Naive thymus-derived CD8-positive, alpha-beta T cell (primary cell): ENCODE measurements at regions not wholly inside any gene's neighbourhood (a gene's known extent, or its start where the extent isn't known, plus 50 kb on each side); places are given as distances from the start of the nearest gene placed in this dataset.

Experiments
- ATAC-seq, 2 donors: fragments of 150-1000 bp; cut with Tn5 transposase in 1 of 2; sonication (Bioruptor Pico), chemical (Tn5 transposase) in 1 of 2; 1 replicate in 1 of 2; 2 replicates in 1 of 2; pipeline ENCODE4 v1.10.0; 2021; ENCODE audit warnings: mild to moderate bottlenecking in 2 of 2, moderate library complexity in 2 of 2
- POLR2A ChIA-PET: fragments of 350-600 bp; sonication (Branson Sonifier 250); formaldehyde crosslinking; loops from one replicate; lab custom pipeline; 2021; ENCODE audit warnings: antibody characterized with exemption; lab: Charles Lee
- DNase-seq, 10 donors: peaks; one replicate each; pipeline versions ENCODE4 v3.0.0 to v3.0.0-alpha.2; 2020 to 2022
- H3K27ac Mint-ChIP-seq, 10 donors: one replicate each; pipeline ENCODE4 v1.8.0; 2020 to 2022; ENCODE audit warnings: mild to moderate bottlenecking in 10 of 10, mixed read lengths in 10 of 10, moderate library complexity in 4 of 10, inconsistent platforms in 1 of 10
- H3K27me3 Mint-ChIP-seq, 5 donors: one replicate each; pipeline ENCODE4 v1.8.0; 2021 to 2022; ENCODE audit warnings: mixed read lengths in 5 of 5
- H3K36me3 Mint-ChIP-seq, 3 donors: one replicate each; pipeline ENCODE4 v1.8.0; 2020 to 2022; ENCODE audit warnings: mixed read lengths in 3 of 3, mild to moderate bottlenecking in 2 of 3, inconsistent platforms in 1 of 3
- H3K4me1 Mint-ChIP-seq, 4 donors: one replicate each; pipeline ENCODE4 v1.8.0; 2021 to 2022; ENCODE audit warnings: mixed read lengths in 4 of 4
- H3K4me3 Mint-ChIP-seq, 10 donors: one replicate each; pipeline ENCODE4 v1.8.0; 2020 to 2022; ENCODE audit warnings: mild to moderate bottlenecking in 10 of 10, mixed read lengths in 10 of 10, moderate library complexity in 6 of 10, inconsistent platforms in 1 of 10
- H3K9me3 Mint-ChIP-seq, 9 donors: one replicate each; pipeline ENCODE4 v1.8.0; 2020 to 2022; ENCODE audit warnings: mixed read lengths in 9 of 9, mild to moderate bottlenecking in 3 of 9, inconsistent platforms in 1 of 9, moderate library complexity in 1 of 9

- DNase-seq, result no peak
- H3K27ac Mint-ChIP-seq, result no peak overlapping the region
- POLR2A ChIA-PET, result no interaction called here
These were observed 1126.4 kb upstream of the FLRT2 start for GRCh38 chr14:84403585-84403984.

GRCh38 chr14:84404246-84404645, 1125.7 kb upstream of the FLRT2 start:
- no peak for ATAC-seq
- POLR2A ChIA-PET, result no interaction called here
- no peak for DNase-seq

More at GRCh38 chr14:84403585-84403984, 1126.4 kb upstream of the FLRT2 start:
- Mint-ChIP-seq H3K27me3 (no peaks in the 10 kb centered on the region), H3K4me3 (no peak overlapping the region), H3K4me1 (no peaks in the 10 kb centered on the region), H3K9me3 (peaks cover 0 to 43% (median 7%) of the 10 kb centered on the region in 9 donors), H3K36me3 (no peaks in the 10 kb centered on the region)
- no peak for ATAC-seq

DNA sequence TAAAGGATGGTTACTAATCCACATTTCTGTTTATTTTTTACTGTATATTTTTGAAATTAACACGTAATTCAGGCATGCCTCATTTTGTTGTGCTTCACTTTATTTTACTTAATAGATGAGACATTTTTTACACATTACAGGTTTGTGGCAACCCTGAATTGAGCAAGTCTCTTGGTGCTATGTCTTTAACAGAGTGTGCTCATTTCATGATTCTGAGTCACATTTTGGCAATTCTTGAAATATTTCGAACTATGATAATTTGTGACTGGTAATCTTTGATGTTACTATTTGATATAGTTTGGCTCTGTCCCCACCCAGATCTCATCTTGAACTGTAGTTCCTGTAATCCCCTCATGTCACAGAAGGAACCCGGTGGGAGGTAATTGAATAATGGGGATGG, 1120.5 kb upstream of the FLRT2 start:
- Mint-ChIP-seq H3K27me3 (no peaks in the 10 kb centered on the region), H3K9me3 (peaks cover 10 to 58% (median 20%) of the 10 kb centered on the region in 9 donors), H3K27ac (no peak overlapping the region), H3K4me1 (no peaks in the 10 kb centered on the region), H3K4me3 (no peak overlapping the region), H3K36me3 (peaks cover 0 to 2% (median 0%) of the 10 kb centered on the region in 3 donors)
- POLR2A ChIA-PET, result no interaction called here
- ATAC-seq, result no peak
- no peak for DNase-seq

More at GRCh38 chr14:84404246-84404645, 1125.7 kb upstream of the FLRT2 start:
- Mint-ChIP-seq H3K4me3 (no peak overlapping the region), H3K9me3 (peaks cover 0 to 41% (median 7%) of the 10 kb centered on the region in 9 donors), H3K4me1 (no peaks in the 10 kb centered on the region), H3K27ac (no peak overlapping the region), H3K27me3 (no peaks in the 10 kb centered on the region), H3K36me3 (no peaks in the 10 kb centered on the region)

DNA sequence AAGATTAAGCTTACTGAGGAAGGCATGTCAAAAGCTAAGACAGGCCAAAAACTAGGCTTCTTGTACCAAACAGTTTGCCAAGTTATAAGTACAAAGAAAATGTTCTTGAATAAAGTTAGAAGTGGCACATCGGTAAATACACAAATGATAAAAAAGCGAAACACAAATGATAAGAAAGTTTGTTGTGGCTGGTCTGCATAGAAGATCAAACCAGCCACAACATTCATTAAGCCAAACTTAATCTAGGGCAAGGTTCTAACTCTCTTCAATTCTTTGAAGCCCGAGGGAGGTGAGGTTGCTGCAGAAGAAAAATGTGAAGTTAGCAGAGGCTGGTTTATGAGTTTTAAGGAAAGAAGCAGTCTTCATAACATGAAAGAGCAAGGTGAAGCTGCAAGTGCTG, 1119.6 kb upstream of the FLRT2 start:
- ATAC-seq (no peak), DNase-seq (no peak)
- Mint-ChIP-seq H3K4me3 (no peak overlapping the region), H3K9me3 (peaks cover 11 to 49% (median 18%) of the 10 kb centered on the region in 9 donors), H3K27me3 (no peaks in the 10 kb centered on the region), H3K36me3 (peaks cover 0 to 2% (median 0%) of the 10 kb centered on the region in 3 donors), H3K27ac (no peak overlapping the region), H3K4me1 (no peaks in the 10 kb centered on the region)
- POLR2A ChIA-PET, result no interaction called here

GRCh38 chr14:84420221-84420620, 1109.7 kb upstream of the FLRT2 start:
- Mint-ChIP-seq H3K36me3 (peaks cover 0 to 6% (median 0%) of the 10 kb centered on the region in 3 donors), H3K4me3 (no peak overlapping the region), H3K27ac (no peak overlapping the region), H3K4me1 (no peaks in the 10 kb centered on the region), H3K9me3 (peaks cover 6 to 37% (median 15%) of the 10 kb centered on the region in 9 donors), H3K27me3 (no peaks in the 10 kb centered on the region)
- DNase-seq, result no peak
- POLR2A ChIA-PET, result no interaction called here
- ATAC-seq, result no peak

GRCh38 chr14:84421621-84422020, 1108.3 kb upstream of the FLRT2 start:
- no peak for ATAC-seq
- Mint-ChIP-seq H3K9me3 (peaks cover 2 to 28% (median 13%) of the 10 kb centered on the region in 9 donors), H3K4me1 (no peaks in the 10 kb centered on the region), H3K27ac (no peak overlapping the region), H3K27me3 (no peaks in the 10 kb centered on the region), H3K36me3 (peaks cover 0 to 6% (median 0%) of the 10 kb centered on the region in 3 donors), H3K4me3 (no peak overlapping the region)
- POLR2A ChIA-PET, result no interaction called here
- no peak for DNase-seq

DNA sequence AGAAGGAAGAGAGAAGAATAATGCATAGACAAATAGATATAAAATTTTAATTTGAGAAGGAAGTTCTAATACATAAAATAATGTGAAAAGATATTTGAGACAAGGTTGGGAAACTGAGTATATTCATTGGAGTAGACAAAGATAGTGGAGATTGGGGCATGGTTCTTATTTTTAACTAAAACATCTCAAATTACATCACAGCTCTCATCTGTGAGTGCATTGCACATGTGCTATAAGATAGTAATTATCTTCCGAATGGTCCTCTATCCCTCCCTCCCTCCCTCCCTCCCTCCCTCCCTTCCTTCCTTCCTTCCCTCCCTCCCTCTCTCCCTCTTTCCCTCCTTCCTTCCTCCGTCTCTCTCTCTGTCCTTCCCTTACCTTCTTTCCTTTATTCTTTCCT, 1104.0 kb upstream of the FLRT2 start:
- Mint-ChIP-seq H3K9me3 (peaks cover 0 to 10% (median 0%) of the 10 kb centered on the region in 9 donors), H3K27me3 (no peaks in the 10 kb centered on the region), H3K4me1 (no peaks in the 10 kb centered on the region), H3K27ac (peak overlapping the region in 1 of 10 donors; percentile 33), H3K4me3 (no peak overlapping the region), H3K36me3 (no peaks in the 10 kb centered on the region)
- POLR2A ChIA-PET, result no interaction called here
- DNase-seq (no peak), ATAC-seq (no peak)

- no peak overlapping the region for H3K27ac Mint-ChIP-seq
- ATAC-seq (no peak), DNase-seq (no peak)
- peaks cover 0 to 13% (median 7%) of the 10 kb centered on the region in 9 donors for H3K9me3 Mint-ChIP-seq
- POLR2A ChIA-PET, result no interaction called here
- no peaks in the 10 kb centered on the region for H3K27me3 Mint-ChIP-seq
- no peak overlapping the region for H3K4me3 Mint-ChIP-seq
- H3K4me1 Mint-ChIP-seq, result no peaks in the 10 kb centered on the region
- H3K36me3 Mint-ChIP-seq, result no peaks in the 10 kb centered on the region
These were observed 1097.3 kb upstream of the FLRT2 start for GRCh38 chr14:84432676-84433075.

DNA sequence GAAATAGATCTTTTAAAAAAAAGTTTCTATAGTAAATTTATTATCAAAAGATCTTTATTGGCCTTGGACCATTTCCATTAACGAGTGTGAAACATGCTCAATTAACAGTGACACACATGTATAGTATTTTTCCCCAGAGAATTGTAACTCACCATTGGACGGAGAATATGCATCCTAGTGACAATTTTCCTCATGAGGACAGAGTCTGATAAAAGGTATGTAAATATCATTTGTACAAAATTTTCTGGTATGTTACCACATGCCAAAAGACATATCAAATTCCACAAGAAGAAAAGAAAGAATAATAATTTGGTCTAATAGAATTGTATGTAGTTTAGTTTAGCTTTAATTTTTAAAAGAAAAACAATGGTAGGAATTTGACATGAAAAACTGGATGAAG, 1096.0 kb upstream of the FLRT2 start:
- Mint-ChIP-seq H3K4me3 (no peak overlapping the region), H3K27ac (no peak overlapping the region), H3K9me3 (peaks cover 0 to 13% (median 7%) of the 10 kb centered on the region in 9 donors), H3K4me1 (no peaks in the 10 kb centered on the region), H3K27me3 (no peaks in the 10 kb centered on the region), H3K36me3 (no peaks in the 10 kb centered on the region)
- POLR2A ChIA-PET, result no interaction called here
- ATAC-seq, result no peak
- DNase-seq, result no peak

GRCh38 chr14:84435820-84436324, 1094.1 kb upstream of the FLRT2 start:
- no peak for ATAC-seq
- POLR2A ChIA-PET, result no interaction called here
- DNase-seq, result no peak
- Mint-ChIP-seq H3K4me3 (no peak overlapping the region), H3K9me3 (peaks cover 0 to 23% (median 6%) of the 10 kb centered on the region in 9 donors), H3K36me3 (no peaks in the 10 kb centered on the region), H3K27me3 (no peaks in the 10 kb centered on the region), H3K4me1 (no peaks in the 10 kb centered on the region), H3K27ac (peak overlapping the region in 1 of 10 donors; percentile 48)

GRCh38 chr14:84436528-84436927, 1093.4 kb upstream of the FLRT2 start:
- POLR2A ChIA-PET, result no interaction called here
- Mint-ChIP-seq H3K27me3 (no peaks in the 10 kb centered on the region), H3K4me3 (no peak overlapping the region), H3K4me1 (no peaks in the 10 kb centered on the region), H3K9me3 (peaks cover 0 to 24% (median 6%) of the 10 kb centered on the region in 9 donors), H3K36me3 (no peaks in the 10 kb centered on the region), H3K27ac (no peak overlapping the region)
- DNase-seq (no peak), ATAC-seq (no peak)

DNA sequence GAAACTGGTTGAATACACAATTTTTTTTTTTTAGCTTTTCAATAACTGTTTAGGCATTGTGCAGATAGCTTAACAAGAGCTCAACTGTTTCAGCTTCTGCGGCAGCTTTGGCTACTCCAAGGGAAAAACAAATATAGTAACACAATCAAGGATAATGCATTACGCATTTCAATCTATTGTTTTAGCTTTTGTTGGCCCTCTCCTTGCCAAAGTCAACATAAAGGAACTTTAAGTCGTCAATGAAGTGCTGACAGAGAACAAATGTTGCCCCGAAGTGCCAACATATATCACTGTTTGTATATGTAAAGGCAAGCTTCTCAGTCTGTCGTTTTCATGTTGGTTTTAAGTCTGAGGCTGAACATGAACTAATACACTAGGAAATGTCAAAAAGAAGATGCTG, 1087.4 kb upstream of the FLRT2 start:
- H3K9me3 Mint-ChIP-seq, result peaks cover 0 to 22% (median 6%) of the 10 kb centered on the region in 9 donors
- no peak overlapping the region for H3K4me3 Mint-ChIP-seq
- no peaks in the 10 kb centered on the region for H3K27me3 Mint-ChIP-seq
- DNase-seq (no peak), ATAC-seq (no peak)
- no peak overlapping the region for H3K27ac Mint-ChIP-seq
- POLR2A ChIA-PET, result no interaction called here
- no peaks in the 10 kb centered on the region for H3K36me3 Mint-ChIP-seq
- no peaks in the 10 kb centered on the region for H3K4me1 Mint-ChIP-seq

DNA sequence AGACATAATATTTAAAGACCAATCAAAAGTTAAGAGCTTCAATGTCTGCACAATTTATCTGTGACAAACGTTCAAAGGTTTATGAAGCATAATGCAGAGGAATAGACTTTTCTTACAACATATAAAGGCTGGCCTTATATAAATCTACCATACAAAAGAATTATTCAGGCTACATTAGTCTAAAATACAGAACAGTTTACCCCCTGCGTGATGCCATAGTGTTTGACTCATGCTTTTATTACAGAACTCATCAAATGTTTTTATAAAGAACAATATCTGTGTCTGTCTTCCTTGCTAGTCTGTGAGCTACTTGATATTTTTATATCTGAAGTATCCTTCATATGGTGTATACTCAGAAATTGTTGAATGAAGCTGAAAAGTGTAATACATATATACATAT, 1084.5 kb upstream of the FLRT2 start:
- Mint-ChIP-seq H3K27ac (no peak overlapping the region), H3K27me3 (no peaks in the 10 kb centered on the region), H3K4me1 (no peaks in the 10 kb centered on the region), H3K36me3 (no peaks in the 10 kb centered on the region), H3K9me3 (peaks cover 0 to 20% (median 6%) of the 10 kb centered on the region in 9 donors), H3K4me3 (no peak overlapping the region)
- POLR2A ChIA-PET, result no interaction called here
- DNase-seq (no peak), ATAC-seq (no peak)

DNA sequence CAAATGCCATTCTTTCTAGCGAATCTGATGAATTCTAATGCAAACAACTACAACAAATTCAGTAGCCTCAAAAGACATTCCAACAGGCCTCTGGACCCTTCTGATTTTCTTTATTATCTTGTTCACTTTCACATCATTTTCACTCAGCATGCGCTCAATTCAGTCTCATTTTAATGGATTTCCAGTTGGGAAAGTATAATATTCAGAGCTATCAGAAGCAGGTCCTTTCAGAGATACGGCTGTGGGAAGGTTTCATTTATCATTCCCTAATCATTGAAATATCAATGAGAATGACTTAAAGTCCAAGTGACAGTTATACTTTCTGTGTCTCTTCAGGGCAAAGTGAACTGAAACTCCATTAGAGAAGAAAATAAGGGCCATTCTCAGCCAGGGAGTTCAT, 1083.7 kb upstream of the FLRT2 start:
- H3K27ac Mint-ChIP-seq, result no peak overlapping the region
- no peaks in the 10 kb centered on the region for H3K36me3 Mint-ChIP-seq
- H3K27me3 Mint-ChIP-seq, result no peaks in the 10 kb centered on the region
- peaks cover 0 to 20% (median 6%) of the 10 kb centered on the region in 9 donors for H3K9me3 Mint-ChIP-seq
- H3K4me1 Mint-ChIP-seq, result no peaks in the 10 kb centered on the region
- no peak for ATAC-seq
- H3K4me3 Mint-ChIP-seq, result no peak overlapping the region
- DNase-seq, result no peak
- POLR2A ChIA-PET, result interaction anchor here (0.5 kb wide), 1 partner anchor 747 kb away, joined by 3 read pairs; no protein-coding TSS in a partner anchor
